Colonic mucosa (tissue), 4 donors: ENCODE measurements at regions not wholly inside any gene's neighbourhood (a gene's known extent, or its start where the extent isn't known, plus 50 kb on each side); places are given as distances from the start of the nearest gene placed in this dataset.

Experiments used
- DNase-seq: peaks from one replicate; pipeline ENCODE4 v3.0.0-alpha.2; 2020
- H3K27ac ChIP-seq: fragments of 200-600 bp; one replicate; pipeline ENCODE4 v1.8.0; 2021
- H3K27me3 ChIP-seq: fragments of 200-600 bp; one replicate; pipeline ENCODE4 v1.8.0; 2021
- H3K36me3 ChIP-seq: fragments of 200-600 bp; one replicate; pipeline ENCODE4 v1.8.0; 2021
- H3K4me1 ChIP-seq: fragments of 200-600 bp; one replicate; pipeline ENCODE4 v1.8.0; 2021; ENCODE audit warnings: mild to moderate bottlenecking
- H3K4me3 ChIP-seq: fragments of 200-600 bp; one replicate; pipeline ENCODE4 v1.8.0; 2021
- H3K9ac ChIP-seq, 2 donors: one replicate each; pipeline ENCODE4 v1.7.0; 2013; ENCODE audit warnings: control low read depth in 2 of 2, low read depth in 2 of 2, low read length in 2 of 2
- H3K9me3 ChIP-seq: fragments of 200-600 bp; one replicate; pipeline ENCODE4 v1.8.0; 2021
- intact Hi-C: fragments of 100-400 bp; cut with DNase I; formaldehyde crosslinking; loops from one replicate; pipeline ENCODE4 v1.14.1; 2022
- TF ChIP-seq, protein P1 (sequence below): fragments of 200-600 bp; IDR thresholded peaks from one replicate; pipeline ENCODE4 v1.8.0; 2022; ENCODE audit warnings: antibody characterized with exemption, mild to moderate bottlenecking
- donor health status: healthy.
- donor health status: DM: no; HTN: no; CAD: no.
- donor health status: DM: no; HTN: no; CAD: no.

DNA sequence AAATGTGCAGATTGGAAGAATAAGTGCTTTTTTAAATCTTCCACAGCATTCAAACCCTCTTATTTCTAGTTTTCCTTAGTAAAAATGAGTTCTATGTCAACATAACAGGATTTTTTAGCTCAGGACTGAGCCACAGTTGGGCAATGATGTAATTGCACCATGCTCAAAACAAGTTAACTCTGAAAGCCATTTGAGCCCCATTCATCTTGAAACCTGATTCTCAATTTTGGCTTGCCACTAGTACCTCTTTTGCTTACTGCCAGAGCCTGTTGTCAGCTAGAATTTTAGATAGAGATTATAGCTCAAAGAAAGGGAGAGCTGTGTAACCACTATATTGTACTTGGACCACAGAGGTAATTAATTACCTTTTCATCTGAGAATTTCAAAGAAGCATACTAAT lies 1028.5 kb upstream of the PHF14 start:
- no peaks in the 10 kb centered on the region for H3K36me3 ChIP-seq
- H3K4me1 ChIP-seq: no peaks in the 10 kb centered on the region
- no peak overlapping the region for H3K9ac ChIP-seq
- no peaks in the 10 kb centered on the region for H3K9me3 ChIP-seq
- intact Hi-C loops: no loop called here
- no peak overlapping the region for H3K4me3 ChIP-seq
- TF ChIP-seq, protein P1, sequence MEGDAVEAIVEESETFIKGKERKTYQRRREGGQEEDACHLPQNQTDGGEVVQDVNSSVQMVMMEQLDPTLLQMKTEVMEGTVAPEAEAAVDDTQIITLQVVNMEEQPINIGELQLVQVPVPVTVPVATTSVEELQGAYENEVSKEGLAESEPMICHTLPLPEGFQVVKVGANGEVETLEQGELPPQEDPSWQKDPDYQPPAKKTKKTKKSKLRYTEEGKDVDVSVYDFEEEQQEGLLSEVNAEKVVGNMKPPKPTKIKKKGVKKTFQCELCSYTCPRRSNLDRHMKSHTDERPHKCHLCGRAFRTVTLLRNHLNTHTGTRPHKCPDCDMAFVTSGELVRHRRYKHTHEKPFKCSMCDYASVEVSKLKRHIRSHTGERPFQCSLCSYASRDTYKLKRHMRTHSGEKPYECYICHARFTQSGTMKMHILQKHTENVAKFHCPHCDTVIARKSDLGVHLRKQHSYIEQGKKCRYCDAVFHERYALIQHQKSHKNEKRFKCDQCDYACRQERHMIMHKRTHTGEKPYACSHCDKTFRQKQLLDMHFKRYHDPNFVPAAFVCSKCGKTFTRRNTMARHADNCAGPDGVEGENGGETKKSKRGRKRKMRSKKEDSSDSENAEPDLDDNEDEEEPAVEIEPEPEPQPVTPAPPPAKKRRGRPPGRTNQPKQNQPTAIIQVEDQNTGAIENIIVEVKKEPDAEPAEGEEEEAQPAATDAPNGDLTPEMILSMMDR: no peak
- no peaks in the 10 kb centered on the region for H3K27me3 ChIP-seq
- no peak for DNase-seq
- H3K27ac ChIP-seq: no peak overlapping the region

DNA sequence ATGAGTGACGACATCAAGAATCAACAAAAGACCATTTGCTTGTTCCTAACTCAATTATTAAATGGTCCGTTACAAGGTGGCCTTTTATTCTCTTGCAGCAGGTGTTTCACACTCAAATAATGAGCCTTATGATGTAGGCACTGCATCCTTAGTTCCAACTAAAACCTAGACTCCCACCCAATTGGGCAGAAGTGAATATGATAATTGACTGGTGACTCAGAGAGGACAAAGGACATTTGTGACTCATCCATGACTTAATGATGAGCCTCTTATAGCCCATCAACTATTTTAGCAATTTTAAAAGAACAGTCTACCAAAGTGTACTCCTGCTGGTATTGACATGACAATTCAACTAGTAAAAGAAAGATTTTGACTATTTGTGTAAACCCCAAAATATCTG lies 1027.8 kb upstream of the PHF14 start:
- Histone ChIP-seq H3K9me3 (no peaks in the 10 kb centered on the region), H3K4me1 (no peaks in the 10 kb centered on the region), H3K4me3 (no peak overlapping the region), H3K9ac (no peak overlapping the region), H3K27ac (no peak overlapping the region), H3K27me3 (no peaks in the 10 kb centered on the region), H3K36me3 (no peaks in the 10 kb centered on the region)
- intact Hi-C loops: no loop called here
- no peak for DNase-seq
- TF ChIP-seq, protein P1: no peak

DNA sequence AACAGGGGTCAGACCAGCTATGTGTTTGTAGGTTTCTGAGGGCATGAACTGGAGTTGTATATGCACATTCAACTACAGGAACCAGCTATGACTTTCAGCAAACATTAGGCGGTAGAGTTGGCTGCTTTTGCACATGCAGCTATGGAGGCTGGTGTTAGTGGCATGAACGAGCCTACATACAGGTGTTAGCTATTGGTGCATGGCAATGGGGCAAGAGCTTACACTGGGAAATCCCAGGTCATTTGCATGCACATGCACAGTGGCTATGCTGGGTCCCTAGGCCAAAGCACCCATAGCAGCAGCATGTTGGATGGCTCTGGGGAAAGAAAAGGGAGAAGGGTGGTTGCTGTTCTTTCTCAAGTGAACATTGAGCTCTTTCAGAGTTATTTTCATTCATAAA lies 1018.5 kb upstream of the PHF14 start:
- intact Hi-C loops: no loop called here
- H3K4me1 ChIP-seq: no peaks in the 10 kb centered on the region
- TF ChIP-seq, protein P1: no peak
- DNase-seq: no peak
- no peak overlapping the region for H3K4me3 ChIP-seq
- no peak overlapping the region for H3K27ac ChIP-seq
- H3K27me3 ChIP-seq: no peaks in the 10 kb centered on the region
- H3K9ac ChIP-seq: no peak overlapping the region
- H3K9me3 ChIP-seq: no peaks in the 10 kb centered on the region
- no peaks in the 10 kb centered on the region for H3K36me3 ChIP-seq

DNA sequence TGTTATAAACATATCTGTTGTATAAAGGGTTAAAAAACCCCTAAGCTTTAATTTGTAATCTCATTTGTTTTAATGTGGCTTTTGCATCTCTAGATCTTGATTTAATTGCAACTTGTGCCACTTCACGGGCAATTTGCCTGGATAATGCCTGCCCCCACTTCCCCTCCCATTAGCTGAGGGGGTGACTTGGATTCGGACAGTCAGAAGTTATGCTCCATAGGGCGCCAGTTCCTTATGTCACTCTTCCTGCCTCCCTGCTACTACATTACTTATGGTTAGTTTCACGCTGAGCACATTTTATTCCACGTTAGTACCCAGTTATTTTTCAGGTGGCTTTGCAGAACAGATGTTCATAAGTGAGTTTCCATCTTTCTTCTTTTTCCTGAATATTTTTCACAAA lies 1015.2 kb upstream of the PHF14 start:
- H3K27me3 ChIP-seq: no peaks in the 10 kb centered on the region
- TF ChIP-seq, protein P1: no peak
- DNase-seq: no peak
- no peaks in the 10 kb centered on the region for H3K4me1 ChIP-seq
- H3K36me3 ChIP-seq: no peaks in the 10 kb centered on the region
- no peaks in the 10 kb centered on the region for H3K9me3 ChIP-seq
- H3K9ac ChIP-seq: no peak overlapping the region
- intact Hi-C loops: no loop called here
- H3K27ac ChIP-seq: no peak overlapping the region
- no peak overlapping the region for H3K4me3 ChIP-seq

DNA sequence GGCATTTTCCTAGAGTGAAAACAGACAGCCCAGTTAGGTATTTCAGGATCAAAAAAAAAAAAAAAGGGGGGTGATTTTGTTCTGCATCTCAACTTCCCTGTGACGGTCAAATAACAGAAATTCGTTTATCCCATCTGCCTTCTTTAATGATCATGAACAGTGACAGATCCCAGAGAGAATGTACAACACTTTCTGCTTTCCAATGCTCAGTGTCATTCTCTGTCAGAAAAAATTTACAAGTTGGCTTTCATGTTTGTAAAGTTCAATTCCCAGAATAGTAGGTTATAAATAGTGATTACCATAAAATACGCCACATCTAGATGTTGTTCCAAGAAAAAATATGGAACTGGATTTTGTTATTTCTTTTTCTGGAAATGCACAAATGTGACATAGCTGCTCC lies 1013.2 kb upstream of the PHF14 start:
- Histone ChIP-seq H3K4me3 (no peak overlapping the region), H3K27me3 (no peaks in the 10 kb centered on the region), H3K36me3 (no peaks in the 10 kb centered on the region), H3K9me3 (no peaks in the 10 kb centered on the region), H3K9ac (no peak overlapping the region), H3K4me1 (no peaks in the 10 kb centered on the region), H3K27ac (no peak overlapping the region)
- no peak for DNase-seq
- TF ChIP-seq, protein P1: no peak
- intact Hi-C loops: no loop called here
